Tibial nerve (tissue), 4 donors: ENCODE measurements at regions not wholly inside any gene's neighbourhood (a gene's known extent, or its start where the extent isn't known, plus 50 kb on each side); places are given as distances from the start of the nearest gene placed in this dataset.
"Not testable (repeated sequence)": the region's sequence is repeated elsewhere in the genome, so short reads cannot be mapped to it uniquely, and the experiment has no call there.

Experiments used
- DNase-seq, 2 donors: peaks; one replicate each; pipeline ENCODE4 v3.0.0-alpha.2; 2019; ENCODE audit warnings: low spot score in 2 of 2
- H3K27ac ChIP-seq, 4 donors: fragments of 200-600 bp; sonication (generic) in 3 of 4; one replicate each; pipeline ENCODE4 v1.5.1; 2017 to 2019; ENCODE audit warnings: mild to moderate bottlenecking in 1 of 4
- H3K27me3 ChIP-seq, 2 donors: fragments of 200-600 bp; sonication (generic) in 1 of 2; one replicate each; pipeline versions ENCODE4 v1.5.1 to v1.6.0; 2017 to 2019
- H3K36me3 ChIP-seq, 3 donors: fragments of 200-600 bp; sonication (generic); one replicate each; pipeline ENCODE4 v1.5.1; 2018 to 2019
- H3K4me1 ChIP-seq, 4 donors: fragments of 200-600 bp; sonication (generic) in 3 of 4; one replicate each; pipeline ENCODE4 v1.5.1; 2017 to 2019
- H3K4me3 ChIP-seq, 4 donors: fragments of 200-600 bp; sonication (generic) in 3 of 4; one replicate each; pipeline ENCODE4 v1.5.1; 2017 to 2019; ENCODE audit warnings: mild to moderate bottlenecking in 1 of 4, moderate library complexity in 1 of 4
- H3K9me3 ChIP-seq, 4 donors: fragments of 200-600 bp; sonication (generic) in 3 of 4; one replicate each; pipeline ENCODE4 v1.5.1; 2017 to 2019
- EP300 ChIP-seq, 2 donors: sonication (generic); formaldehyde crosslinking; IDR thresholded peaks; one replicate each; pipeline ENCODE4 v1.6.1; 2017; ENCODE audit warnings: antibody characterized with exemption in 2 of 2, mild to moderate bottlenecking in 1 of 2
- POLR2A ChIP-seq, 2 donors: fragments of 450-650 bp; IDR thresholded peaks; one replicate each; pipeline ENCODE4 v1.6.1; 2017; ENCODE audit warnings: antibody characterized with exemption in 2 of 2, mild to moderate bottlenecking in 2 of 2, moderate library complexity in 2 of 2
- WGBS, 2 donors: methylation state at CpG; one replicate each; pipeline ENCODE4 v1.1.5; 2018; 5-methylcytosine and 5-hydroxymethylcytosine counted together
- TF ChIP-seq, protein P1 (sequence below), 5 experiments: fragments of 200-600 bp in 3 of 5; fragments of 450-650 bp in 2 of 5; sonication (generic) in 3 of 5; IDR thresholded peaks; one replicate each; pipeline ENCODE4 v1.5.1; 2016 to 2019; ENCODE audit warnings: antibody characterized with exemption in 5 of 5, mild to moderate bottlenecking in 3 of 5, moderate library complexity in 2 of 5

DNA sequence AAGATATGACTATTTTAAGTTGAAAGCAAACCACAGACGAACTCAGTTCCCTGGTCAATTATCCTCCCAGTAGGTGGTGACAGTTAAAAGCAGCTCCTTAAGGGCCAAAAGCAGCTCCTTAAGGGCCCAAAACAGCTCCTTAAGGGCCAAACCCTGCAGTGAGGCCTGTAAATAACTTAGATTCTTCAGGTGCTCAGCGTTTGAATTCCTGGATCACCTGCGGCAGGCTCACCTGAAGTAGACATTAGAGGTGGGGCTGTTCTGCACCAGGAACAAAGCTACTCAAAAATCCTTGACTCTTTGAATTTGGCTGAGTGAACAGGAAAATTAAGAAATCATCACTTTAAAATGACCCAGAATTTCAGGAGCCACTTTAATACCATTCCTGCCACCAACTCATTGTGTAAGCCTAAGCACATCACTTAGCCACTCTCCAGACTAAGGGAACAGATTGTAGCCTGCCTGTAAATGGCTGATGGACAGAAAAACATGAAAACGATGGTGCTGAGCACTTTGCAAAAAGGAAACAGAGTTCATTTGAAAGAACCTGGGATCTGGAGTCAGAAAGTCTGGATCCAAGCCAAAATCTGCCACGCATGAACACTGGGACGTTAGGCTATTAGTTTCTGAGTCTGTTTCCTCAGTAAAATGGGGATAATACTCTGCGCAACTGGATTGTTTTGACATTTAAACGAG is 126.9 kb downstream of the LRIG2 start:
- TF ChIP-seq EP300 (IDR thresholded peaks at IDR 0.05): no peak
- TF ChIP-seq, protein P1, sequence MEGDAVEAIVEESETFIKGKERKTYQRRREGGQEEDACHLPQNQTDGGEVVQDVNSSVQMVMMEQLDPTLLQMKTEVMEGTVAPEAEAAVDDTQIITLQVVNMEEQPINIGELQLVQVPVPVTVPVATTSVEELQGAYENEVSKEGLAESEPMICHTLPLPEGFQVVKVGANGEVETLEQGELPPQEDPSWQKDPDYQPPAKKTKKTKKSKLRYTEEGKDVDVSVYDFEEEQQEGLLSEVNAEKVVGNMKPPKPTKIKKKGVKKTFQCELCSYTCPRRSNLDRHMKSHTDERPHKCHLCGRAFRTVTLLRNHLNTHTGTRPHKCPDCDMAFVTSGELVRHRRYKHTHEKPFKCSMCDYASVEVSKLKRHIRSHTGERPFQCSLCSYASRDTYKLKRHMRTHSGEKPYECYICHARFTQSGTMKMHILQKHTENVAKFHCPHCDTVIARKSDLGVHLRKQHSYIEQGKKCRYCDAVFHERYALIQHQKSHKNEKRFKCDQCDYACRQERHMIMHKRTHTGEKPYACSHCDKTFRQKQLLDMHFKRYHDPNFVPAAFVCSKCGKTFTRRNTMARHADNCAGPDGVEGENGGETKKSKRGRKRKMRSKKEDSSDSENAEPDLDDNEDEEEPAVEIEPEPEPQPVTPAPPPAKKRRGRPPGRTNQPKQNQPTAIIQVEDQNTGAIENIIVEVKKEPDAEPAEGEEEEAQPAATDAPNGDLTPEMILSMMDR (IDR thresholded peaks at IDR 0.05): no peak
- TF ChIP-seq POLR2A (IDR thresholded peaks at IDR 0.05): no peak
- Histone ChIP-seq H3K36me3 (no peaks in the 10 kb centered on the region), H3K4me3 (no peak overlapping the region), H3K27ac (no peak overlapping the region), H3K9me3 (peaks cover 0 to 6% (median 2%) of the 10 kb centered on the region in 4 donors), H3K4me1 (no peaks in the 10 kb centered on the region), H3K27me3 (no peaks in the 10 kb centered on the region)
- WGBS, 2 donors: 48 to 52% methylated on average over 8 of the region's 8 CpGs
- DNase-seq: no peak

DNA sequence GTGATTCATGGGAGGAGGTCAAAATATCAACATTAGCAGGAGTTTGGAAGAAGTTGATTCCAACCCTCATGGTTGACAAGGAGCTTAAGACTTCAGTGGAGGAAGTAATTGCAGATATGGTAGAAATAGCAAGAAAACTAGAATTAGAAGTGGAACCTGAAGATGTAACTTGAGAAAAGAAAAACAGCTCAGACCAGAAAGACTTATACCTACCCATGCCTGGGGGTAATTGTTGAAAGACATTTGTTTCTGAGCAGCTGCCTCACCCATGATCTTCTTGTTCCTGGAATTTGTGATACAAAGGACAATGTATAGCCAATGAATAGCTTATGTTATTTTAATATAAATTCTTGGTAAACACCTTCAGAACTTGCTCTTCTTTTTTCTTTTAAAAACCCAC is 128.6 kb downstream of the LRIG2 start:
- Histone ChIP-seq H3K27ac (no peak overlapping the region), H3K9me3 (peaks cover 0 to 7% (median 2%) of the 10 kb centered on the region in 4 donors), H3K36me3 (no peaks in the 10 kb centered on the region), H3K27me3 (no peaks in the 10 kb centered on the region), H3K4me3 (no peak overlapping the region), H3K4me1 (no peaks in the 10 kb centered on the region)
- no peak for TF ChIP-seq POLR2A (IDR thresholded peaks at IDR 0.05)
- DNase-seq: no peak

DNA sequence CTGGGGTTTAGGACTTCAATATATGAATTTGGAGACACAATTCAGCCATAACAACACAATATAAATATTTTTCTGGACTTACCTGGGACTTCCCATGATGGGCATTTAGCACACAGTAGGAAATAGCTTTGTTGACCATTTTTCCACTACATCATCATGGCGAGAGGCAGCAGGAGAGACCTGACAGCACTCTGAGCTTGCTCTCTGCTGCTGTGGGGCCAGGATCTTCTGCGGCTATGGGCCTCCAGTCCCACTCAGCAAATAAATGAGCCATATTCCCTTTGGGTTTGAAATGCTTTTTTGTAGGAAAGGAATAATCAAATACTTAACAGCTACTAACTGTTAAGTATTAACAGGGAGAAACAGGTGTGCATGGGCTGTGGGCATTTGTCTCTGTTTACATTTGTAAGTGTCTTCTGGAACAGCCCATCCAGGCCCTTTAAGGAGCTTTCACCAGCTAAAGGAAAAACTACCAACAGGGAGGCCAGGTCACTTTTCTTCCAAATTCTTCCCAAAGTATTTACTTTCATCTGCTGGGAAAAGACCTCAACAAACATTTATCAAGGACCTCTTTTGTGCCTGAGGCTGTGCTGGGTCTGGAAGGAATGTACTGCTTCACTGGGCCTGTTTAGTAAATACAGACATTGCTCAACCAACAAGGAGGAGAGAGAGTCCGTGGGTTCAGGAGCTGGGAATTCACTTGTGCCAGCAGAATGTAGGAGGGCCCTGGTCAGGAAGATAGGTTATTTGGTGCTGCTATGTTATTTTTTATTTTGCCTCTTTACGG is 133.2 kb downstream of the LRIG2 start:
- H3K4me3 ChIP-seq: no peak overlapping the region
- TF ChIP-seq POLR2A (IDR thresholded peaks at IDR 0.05) (no peak), EP300 (IDR thresholded peaks at IDR 0.05) (no peak)
- TF ChIP-seq, protein P1 (IDR thresholded peaks at IDR 0.05): no peak
- peaks cover 0 to 7% (median 2%) of the 10 kb centered on the region in 4 donors for H3K9me3 ChIP-seq
- WGBS, 2 donors: 73 to 79% methylated on average over 4 of the region's 4 CpGs
- no peak for DNase-seq
- no peaks in the 10 kb centered on the region for H3K4me1 ChIP-seq
- H3K27me3 ChIP-seq: no peaks in the 10 kb centered on the region
- H3K27ac ChIP-seq: no peak overlapping the region
- no peaks in the 10 kb centered on the region for H3K36me3 ChIP-seq

DNA sequence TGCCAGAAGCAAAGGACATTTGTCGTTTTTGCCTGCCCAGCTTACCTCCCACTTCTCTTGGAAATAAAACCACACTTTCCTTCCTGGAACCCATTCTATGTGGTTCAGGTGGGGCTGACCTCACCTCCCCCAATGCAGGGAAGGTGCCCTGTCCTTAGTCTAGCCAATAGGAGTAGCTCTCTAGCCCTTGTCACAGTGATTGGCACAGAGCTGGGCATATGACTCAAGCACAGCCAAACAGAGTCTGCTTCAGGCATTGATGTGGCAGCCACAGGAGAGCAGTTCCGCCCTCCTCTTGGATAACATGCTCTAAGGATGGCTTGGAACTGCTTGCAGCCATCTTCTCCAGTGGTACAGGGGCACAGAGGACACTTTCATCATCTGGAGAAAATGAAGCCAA is 134.0 kb downstream of the LRIG2 start:
- DNase-seq: no peak
- Histone ChIP-seq H3K27me3 (no peaks in the 10 kb centered on the region), H3K4me3 (no peak overlapping the region), H3K27ac (no peak overlapping the region), H3K4me1 (no peaks in the 10 kb centered on the region), H3K9me3 (peaks cover 0 to 7% (median 2%) of the 10 kb centered on the region in 4 donors), H3K36me3 (no peaks in the 10 kb centered on the region)
- WGBS, 2 donors: 41 to 50% methylated on average over 2 of the region's 2 CpGs
- TF ChIP-seq, protein P1 (IDR thresholded peaks at IDR 0.05): no peak
- TF ChIP-seq EP300 (IDR thresholded peaks at IDR 0.05): no peak
- TF ChIP-seq POLR2A (IDR thresholded peaks at IDR 0.05): no peak

DNA sequence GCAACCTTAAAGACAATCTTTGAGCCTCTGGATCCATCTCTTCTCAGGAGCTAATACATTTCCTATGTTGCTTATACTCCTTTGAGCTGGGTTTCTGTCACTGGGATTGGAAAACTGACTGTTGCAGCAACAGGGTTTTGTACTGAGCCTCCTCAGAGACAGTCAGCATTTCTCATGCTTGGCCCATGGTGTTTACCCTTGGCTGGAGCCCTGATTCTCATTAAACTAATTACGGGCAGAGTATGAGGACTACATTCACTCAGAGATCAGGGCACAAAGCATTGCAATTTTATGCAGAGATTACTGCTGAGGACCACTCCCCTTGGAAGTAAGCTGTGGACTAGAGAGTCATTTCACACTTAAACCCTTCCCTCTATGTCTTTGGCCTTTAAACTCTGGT is 134.5 kb downstream of the LRIG2 start:
- Histone ChIP-seq H3K27ac (no peak overlapping the region), H3K36me3 (no peaks in the 10 kb centered on the region), H3K9me3 (peaks cover 0 to 7% (median 2%) of the 10 kb centered on the region in 4 donors), H3K27me3 (no peaks in the 10 kb centered on the region), H3K4me1 (no peaks in the 10 kb centered on the region), H3K4me3 (no peak overlapping the region)
- 80 to 83% methylated on average over 1 of the region's 1 CpG for WGBS, 2 donors
- DNase-seq: no peak
- TF ChIP-seq EP300 (IDR thresholded peaks at IDR 0.05) (no peak), POLR2A (IDR thresholded peaks at IDR 0.05) (no peak)
- TF ChIP-seq, protein P1 (IDR thresholded peaks at IDR 0.05): no peak

DNA sequence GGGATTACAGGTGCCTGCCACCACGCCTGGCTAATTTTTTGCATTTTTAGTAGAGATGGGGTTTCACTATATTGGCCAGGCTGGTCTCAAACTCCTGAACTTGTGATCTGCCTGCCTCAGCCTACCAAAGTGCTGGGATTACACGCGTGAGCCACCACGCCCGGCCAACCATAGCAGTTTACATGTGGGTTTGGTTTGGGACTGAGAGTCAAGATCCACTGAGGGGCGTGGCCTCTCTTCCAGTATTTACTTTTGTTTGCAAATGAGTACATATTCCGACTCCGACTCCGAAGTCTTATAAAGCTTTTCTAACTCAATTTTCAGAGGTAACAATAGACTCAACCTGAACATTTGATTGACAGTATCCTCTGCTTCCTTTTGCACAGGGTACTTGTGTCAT is 135.4 kb downstream of the LRIG2 start:
- not testable (repeated sequence) for H3K36me3 ChIP-seq, H3K4me3 ChIP-seq, H3K27me3 ChIP-seq, H3K9me3 ChIP-seq, H3K4me1 ChIP-seq, H3K27ac ChIP-seq, DNase-seq
- WGBS, 2 donors: 86 to 92% methylated on average over 9 of the region's 9 CpGs
